ENCODE measurements at regions not wholly inside any gene's neighbourhood (a gene's known extent, or its start where the extent isn't known, plus 50 kb on each side); places are given as distances from the start of the nearest gene placed in this dataset.
"Not testable (repeated sequence)": the region's sequence is repeated elsewhere in the genome, so short reads cannot be mapped to it uniquely, and the experiment has no call there.

GRCh38 chr2:129570812-129571211 is 408.7 kb upstream of the RAB6C start:
- not testable (repeated sequence) for TF ChIP-seq CTCF (IDR thresholded peaks at IDR 0.05; ENCODE audit: insufficient read depth, low read length, poor library complexity, severe bottlenecking); EZH2phosphoT487 (conservative IDR thresholded peaks at IDR 0.05; ENCODE audit: low read length)
